ENCODE measurements at regions not wholly inside any gene's neighbourhood (a gene's known extent, or its start where the extent isn't known, plus 50 kb on each side); places are given as distances from the start of the nearest gene placed in this dataset.
"Not testable (repeated sequence)": the region's sequence is repeated elsewhere in the genome, so short reads cannot be mapped to it uniquely, and the experiment has no call there.

DNA sequence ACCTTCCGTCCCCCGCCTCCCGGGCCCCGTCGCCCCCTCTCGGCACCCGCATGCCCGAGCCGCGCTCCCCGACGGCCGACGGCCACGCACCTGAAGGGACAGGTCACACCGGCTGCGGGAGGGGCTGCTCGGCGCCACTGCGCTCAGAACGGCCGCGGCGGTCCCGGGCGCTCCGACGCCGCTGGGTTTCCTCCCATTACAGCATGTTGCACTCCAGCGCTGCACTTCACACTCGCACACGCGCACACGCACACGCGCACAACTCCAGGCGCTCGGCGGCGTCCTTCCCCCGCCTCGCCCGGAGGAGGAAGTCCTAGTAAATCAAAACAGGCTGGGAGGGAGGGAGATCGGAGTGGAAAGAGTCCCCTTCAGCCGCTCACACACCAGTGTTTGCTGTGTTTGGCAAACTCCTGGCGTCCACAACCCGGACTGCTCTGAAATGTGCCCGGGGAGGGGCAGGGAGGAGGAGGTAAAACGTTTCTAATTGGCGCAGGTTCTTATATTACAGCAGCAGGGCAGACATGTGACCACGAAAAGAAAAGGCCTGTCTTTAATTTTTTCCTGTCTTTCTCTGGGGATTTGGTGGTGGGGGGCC, 76.7 kb upstream of the VGLL4 start:
- POLR2A ChIA-PET, result no interaction called here
- H3K9me3 Mint-ChIP-seq, result no peaks in the 10 kb centered on the region

DNA sequence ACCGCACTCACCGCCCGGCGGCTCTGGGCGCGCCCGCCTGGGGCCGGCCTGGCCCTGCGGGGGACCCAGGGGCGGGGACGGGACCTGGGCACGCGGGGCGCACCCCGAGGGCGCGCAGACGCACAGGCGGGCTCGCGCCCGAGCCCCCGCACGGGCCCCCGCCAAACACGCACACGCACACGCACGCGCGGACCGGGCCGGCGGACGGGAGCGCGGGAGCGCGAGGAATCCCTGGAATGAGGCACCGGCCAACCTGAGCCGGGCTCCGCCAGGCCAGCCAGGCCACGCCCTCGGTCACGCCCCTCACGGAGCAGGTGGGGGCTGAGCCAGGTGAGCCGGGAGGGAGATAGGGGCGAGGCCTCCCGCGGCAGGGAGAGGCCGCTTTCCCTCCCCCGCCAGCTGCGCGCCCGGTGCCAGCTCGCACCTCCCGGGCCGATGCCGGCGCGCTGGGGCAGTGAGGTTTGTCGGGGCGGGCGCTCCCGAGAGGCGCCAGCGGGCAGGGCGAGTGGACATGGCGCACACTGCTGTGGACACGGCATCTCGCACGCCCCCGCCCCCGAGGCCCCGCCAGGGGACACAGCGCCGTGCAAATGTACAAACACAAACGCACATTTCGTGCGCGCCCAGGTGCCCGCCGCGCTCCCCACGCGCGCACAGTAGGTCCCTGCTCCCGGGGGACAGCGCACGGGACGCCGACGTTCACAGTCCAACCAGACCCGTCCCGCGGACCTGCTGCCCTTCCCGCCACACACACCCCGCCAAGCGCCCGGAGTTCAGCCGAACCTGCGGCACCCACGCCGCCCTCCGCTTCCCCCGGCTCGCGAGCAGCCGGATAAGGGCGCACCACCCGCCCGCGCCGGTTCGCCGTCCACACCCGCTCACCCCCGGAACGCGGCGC, 75.9 kb upstream of the VGLL4 start:
- POLR2A ChIA-PET, result no interaction called here
- CTCF ChIA-PET, result no interaction called here
- Mint-ChIP-seq H3K4me1 (peaks cover 29% of the 10 kb centered on the region), H3K27me3 (peaks cover 16% of the 10 kb centered on the region), H3K36me3 (ENCODE audit: low read depth) (peaks cover 3% of the 10 kb centered on the region), H3K9me3 (no peaks in the 10 kb centered on the region), H3K4me3 (peak overlapping the region; percentile 88), H3K27ac (no peak overlapping the region)
- peak; percentile 62 for DNase-seq

More for the DNA sequence above, 76.7 kb upstream of the VGLL4 start:
- DNase-seq, result peak; percentile 52
- peaks cover 32% of the 10 kb centered on the region for H3K4me1 Mint-ChIP-seq
- H3K27me3 Mint-ChIP-seq, result peaks cover 19% of the 10 kb centered on the region
- H3K4me3 Mint-ChIP-seq, result peak overlapping the region; percentile 88
- H3K27ac Mint-ChIP-seq, result peak overlapping the region; percentile 82
- CTCF ChIA-PET, result no interaction called here
- peaks cover 3% of the 10 kb centered on the region for H3K36me3 Mint-ChIP-seq (ENCODE audit: low read depth)

DNA sequence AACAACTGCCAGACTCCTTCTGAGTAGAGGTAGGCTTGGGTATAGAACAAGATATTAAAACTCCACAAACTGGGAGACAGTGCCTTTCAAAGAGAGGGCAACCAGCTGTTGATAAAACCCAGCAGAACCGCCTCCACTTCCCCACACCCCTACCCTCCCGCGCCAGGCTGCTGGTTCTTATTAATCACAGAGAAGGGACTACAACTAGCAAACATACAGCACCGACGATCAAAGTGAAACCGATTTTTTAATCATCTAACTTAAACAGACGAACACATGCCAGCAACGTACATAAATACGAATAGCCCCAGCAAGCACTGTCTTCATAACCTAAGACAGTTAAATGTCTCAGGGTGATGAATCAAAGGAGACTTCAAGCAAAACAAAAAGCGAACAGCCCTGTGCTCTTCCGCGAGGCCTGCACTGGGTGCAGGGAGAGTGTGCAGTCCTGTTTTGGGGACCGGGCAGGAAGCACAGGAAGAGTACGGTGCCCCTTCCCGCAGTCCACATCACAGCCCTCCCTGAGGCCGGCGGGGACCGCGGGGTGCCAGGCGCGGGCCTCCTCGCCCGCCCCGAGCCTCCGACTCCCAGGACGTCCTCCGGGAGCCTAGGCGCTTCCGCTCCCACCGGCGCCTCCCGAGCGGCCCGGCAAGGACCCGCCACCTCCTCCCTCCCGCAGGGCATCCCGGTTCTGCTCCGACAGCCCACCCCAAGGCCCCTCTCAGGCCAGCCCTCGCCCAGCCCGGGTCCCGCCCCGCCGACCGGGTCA, 75.1 kb upstream of the VGLL4 start:
- peak overlapping the region; percentile 74 for H3K4me3 Mint-ChIP-seq
- H3K4me1 Mint-ChIP-seq, result peaks cover 27% of the 10 kb centered on the region
- ChIA-PET CTCF (no interaction called here), POLR2A (no interaction called here)
- no peaks in the 10 kb centered on the region for H3K9me3 Mint-ChIP-seq
- peaks cover 3% of the 10 kb centered on the region for H3K36me3 Mint-ChIP-seq (ENCODE audit: low read depth)
- H3K27me3 Mint-ChIP-seq, result peaks cover 14% of the 10 kb centered on the region
- peak overlapping the region; percentile 76 for H3K27ac Mint-ChIP-seq
- peak; percentile 35 for DNase-seq

DNA sequence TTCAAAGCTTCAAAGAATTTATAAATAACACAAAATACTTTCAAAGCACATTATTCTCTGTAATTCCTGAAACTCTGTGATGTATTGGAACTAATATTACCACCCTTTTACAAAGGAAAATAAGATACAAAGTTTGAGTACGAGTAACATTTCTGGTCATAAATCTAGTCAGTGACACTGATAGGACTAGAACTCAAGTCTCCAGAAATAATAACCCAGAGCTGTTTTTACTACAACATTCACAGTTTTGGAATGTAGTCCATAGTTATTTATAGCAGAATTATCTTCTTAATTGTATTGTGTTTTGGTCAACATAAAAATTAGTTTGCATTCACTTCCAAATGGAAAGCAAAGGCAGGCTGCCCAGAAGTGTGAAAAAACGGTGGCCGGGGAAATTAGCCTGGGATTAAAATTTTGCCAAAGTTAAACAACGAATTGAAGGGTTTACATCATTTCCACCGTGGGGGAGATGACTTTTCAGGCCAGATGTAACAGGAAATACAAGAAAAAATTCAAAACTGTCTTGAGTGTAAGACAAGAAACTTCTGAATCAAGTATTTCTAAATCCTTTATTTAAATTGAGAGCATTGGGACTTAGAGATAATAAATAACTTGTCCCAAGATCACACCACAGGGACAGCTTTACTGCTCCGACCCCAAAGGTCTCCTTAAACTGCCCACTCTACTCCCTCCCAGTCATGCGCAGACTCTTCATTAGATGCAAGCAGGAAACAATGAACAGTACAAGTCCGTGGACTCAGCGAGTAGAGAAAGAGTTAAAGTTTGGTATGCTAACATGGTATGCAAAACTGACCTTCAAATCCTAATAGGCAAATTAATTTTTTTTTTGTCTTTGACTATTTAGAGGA, 74.3 kb upstream of the VGLL4 start:
- peaks cover 27% of the 10 kb centered on the region for H3K4me1 Mint-ChIP-seq
- POLR2A ChIA-PET, result no interaction called here
- H3K27ac Mint-ChIP-seq, result peak overlapping the region; percentile 76
- CTCF ChIA-PET, result interaction anchor here (0.5 kb wide), 1 partner anchor 290 kb away, joined by 3 read pairs; no protein-coding TSS in a partner anchor
- peak overlapping the region; percentile 74 for H3K4me3 Mint-ChIP-seq
- no peaks in the 10 kb centered on the region for H3K9me3 Mint-ChIP-seq
- peaks cover 3% of the 10 kb centered on the region for H3K36me3 Mint-ChIP-seq (ENCODE audit: low read depth)
- DNase-seq, result no peak
- H3K27me3 Mint-ChIP-seq, result peaks cover 14% of the 10 kb centered on the region

DNA sequence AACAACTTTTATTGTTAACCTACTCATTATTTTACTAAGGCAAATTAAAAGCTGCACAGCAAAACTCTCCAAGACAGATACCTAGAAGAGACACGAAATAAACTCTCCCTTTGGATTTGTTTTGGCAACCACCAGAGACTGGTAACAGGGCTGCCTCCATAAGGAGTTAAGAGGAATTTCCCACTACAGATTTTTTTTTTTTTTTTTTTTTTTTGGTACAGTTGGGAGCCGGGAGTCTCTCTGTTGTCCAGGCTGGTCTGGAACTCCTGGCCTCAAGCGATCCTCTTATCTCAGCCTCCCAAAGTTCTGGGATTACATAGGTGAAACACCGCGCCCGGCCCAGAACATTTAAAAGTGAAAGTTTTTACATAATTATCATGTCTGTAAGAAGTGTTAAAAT, 73.6 kb upstream of the VGLL4 start:
- POLR2A ChIA-PET, result interaction anchor here (0.8 kb wide), 1 partner anchor 53 kb away, joined by 3 read pairs; no protein-coding TSS in a partner anchor
- Mint-ChIP-seq H3K36me3 (ENCODE audit: low read depth) (peaks cover 3% of the 10 kb centered on the region), H3K27ac (no peak overlapping the region), H3K4me3 (no peak overlapping the region), H3K4me1 (peaks cover 27% of the 10 kb centered on the region), H3K9me3 (no peaks in the 10 kb centered on the region), H3K27me3 (peaks cover 14% of the 10 kb centered on the region)
- DNase-seq, result no peak
- CTCF ChIA-PET, result interaction anchor here (0.6 kb wide), 1 partner anchor 1251 kb away, joined by 5 read pairs; no protein-coding TSS in a partner anchor

DNA sequence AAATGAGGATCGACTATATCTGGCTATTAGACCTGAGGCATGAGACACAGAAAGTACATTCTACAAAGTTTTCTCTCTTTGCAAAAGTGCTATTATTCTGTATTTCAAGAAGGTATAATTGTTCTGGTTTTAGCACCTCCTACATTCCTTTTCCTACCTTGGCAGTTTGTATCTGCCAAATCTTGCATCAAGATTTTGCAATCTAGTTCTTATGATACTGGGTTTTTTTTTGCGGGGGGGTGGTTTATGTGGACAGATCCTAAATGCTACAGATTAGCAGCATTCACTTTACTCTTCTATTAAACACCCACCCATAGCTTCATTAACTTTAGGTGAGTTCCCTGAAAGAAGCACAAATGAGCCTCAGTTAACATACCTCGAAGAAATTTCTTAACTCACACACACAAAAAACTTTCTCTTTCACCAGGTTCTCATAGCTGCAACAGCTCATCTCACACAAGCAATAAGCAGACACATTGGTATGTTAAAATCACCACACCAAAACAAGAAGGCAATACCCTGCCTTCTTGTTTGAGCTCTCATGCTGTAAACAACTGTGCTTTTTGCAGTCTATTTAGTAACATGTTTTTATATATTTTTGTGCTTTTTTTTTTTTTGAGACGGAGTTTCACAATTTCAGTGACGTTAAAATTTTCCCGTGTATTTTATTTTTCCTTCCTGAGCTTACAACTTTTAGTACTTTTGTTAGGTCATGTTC, 73.0 kb upstream of the VGLL4 start:
- DNase-seq, result no peak
- CTCF ChIA-PET, result interaction anchor here (0.6 to 1.2 kb wide), 3 partner anchors 109 to 1251 kb away, joined by 3 to 5 read pairs (median 4); no protein-coding TSS in a partner anchor
- POLR2A ChIA-PET, result interaction anchor here (0.6 to 0.8 kb wide), 2 partner anchors 54 to 83 kb away, joined by 3 read pairs; no protein-coding TSS in a partner anchor
- Mint-ChIP-seq H3K4me3 (no peak overlapping the region), H3K27ac (no peak overlapping the region), H3K4me1 (peaks cover 27% of the 10 kb centered on the region), H3K27me3 (peaks cover 8% of the 10 kb centered on the region), H3K9me3 (no peaks in the 10 kb centered on the region), H3K36me3 (ENCODE audit: low read depth) (peaks cover 3% of the 10 kb centered on the region)

DNA sequence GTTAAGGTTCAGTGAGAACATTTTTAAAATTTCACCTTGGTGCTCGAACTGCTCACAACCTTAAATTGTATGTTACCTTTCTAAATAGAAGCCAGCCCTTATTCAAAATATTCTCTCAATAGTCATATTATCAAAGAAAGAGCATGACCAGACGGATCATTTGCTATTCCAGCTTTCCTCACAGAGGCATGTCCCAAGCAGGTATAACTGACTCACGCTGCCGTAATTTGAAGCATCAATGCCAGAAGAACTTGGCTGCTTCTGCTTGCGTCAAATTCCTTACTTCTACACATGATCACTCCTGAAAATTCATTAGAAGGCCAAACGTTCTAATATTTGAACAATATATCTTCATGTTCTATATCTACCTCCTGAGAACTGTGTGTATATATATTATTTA, 69.5 kb upstream of the VGLL4 start:
- H3K36me3 Mint-ChIP-seq (ENCODE audit: low read depth), result peaks cover 6% of the 10 kb centered on the region
- CTCF ChIA-PET, result interaction anchor here (0.8 kb wide), 1 partner anchor 14 kb away, joined by 6 read pairs; no protein-coding TSS in a partner anchor
- DNase-seq, result no peak
- H3K27me3 Mint-ChIP-seq, result no peaks in the 10 kb centered on the region
- no peak overlapping the region for H3K4me3 Mint-ChIP-seq
- H3K9me3 Mint-ChIP-seq, result peaks cover 10% of the 10 kb centered on the region
- POLR2A ChIA-PET, result no interaction called here
- H3K27ac Mint-ChIP-seq, result no peak overlapping the region
- H3K4me1 Mint-ChIP-seq, result peaks cover 11% of the 10 kb centered on the region

DNA sequence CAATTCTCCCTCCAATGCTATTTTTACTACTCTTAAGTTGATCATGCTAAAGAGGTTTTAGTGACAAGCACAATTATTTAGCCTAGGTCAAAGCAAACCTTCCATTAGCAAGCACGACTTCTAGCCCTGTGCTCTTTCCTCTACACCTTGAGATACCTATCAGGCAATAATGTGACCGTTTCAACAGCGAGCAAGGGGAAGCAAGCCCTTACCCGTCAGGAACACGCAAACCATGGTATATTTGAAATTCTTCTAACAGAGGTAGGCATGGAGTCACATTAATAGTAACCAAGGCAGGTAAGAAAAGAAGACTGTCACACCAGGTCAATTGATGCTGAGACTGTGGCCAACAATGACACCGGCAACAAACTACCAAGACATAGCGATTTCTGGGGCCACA, 68.9 kb upstream of the VGLL4 start:
- peaks cover 10% of the 10 kb centered on the region for H3K9me3 Mint-ChIP-seq
- no peak overlapping the region for H3K4me3 Mint-ChIP-seq
- no peaks in the 10 kb centered on the region for H3K27me3 Mint-ChIP-seq
- DNase-seq, result no peak
- ChIA-PET CTCF (interaction anchor here (0.8 kb wide), 1 partner anchor 13 kb away, joined by 6 read pairs; no protein-coding TSS in a partner anchor), POLR2A (no interaction called here)
- peaks cover 7% of the 10 kb centered on the region for H3K4me1 Mint-ChIP-seq
- H3K27ac Mint-ChIP-seq, result no peak overlapping the region
- peaks cover 6% of the 10 kb centered on the region for H3K36me3 Mint-ChIP-seq (ENCODE audit: low read depth)

DNA sequence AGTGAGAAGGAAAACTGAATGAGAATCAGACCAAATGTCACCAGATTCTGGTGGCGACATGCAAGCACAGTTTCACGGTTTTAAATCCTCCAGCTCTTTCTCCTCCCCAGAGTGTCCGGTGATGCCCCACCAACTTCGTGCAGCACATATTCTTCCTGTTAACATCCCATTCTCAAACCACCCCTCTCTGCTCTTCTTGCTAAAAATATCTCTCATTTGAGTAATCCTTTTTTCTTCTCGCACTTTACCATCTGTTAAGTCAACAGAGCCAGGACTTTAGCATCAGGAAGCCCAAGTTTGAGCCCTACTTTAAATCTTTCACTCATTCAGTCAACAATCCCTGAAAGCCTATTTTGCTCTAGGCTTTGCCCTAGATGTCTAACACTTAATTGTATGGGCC, 68.2 kb upstream of the VGLL4 start:
- H3K36me3 Mint-ChIP-seq (ENCODE audit: low read depth), result peaks cover 6% of the 10 kb centered on the region
- ChIA-PET POLR2A (no interaction called here), CTCF (no interaction called here)
- peaks cover 5% of the 10 kb centered on the region for H3K4me1 Mint-ChIP-seq
- no peak for DNase-seq
- H3K4me3 Mint-ChIP-seq, result no peak overlapping the region
- no peak overlapping the region for H3K27ac Mint-ChIP-seq
- peaks cover 10% of the 10 kb centered on the region for H3K9me3 Mint-ChIP-seq
- no peaks in the 10 kb centered on the region for H3K27me3 Mint-ChIP-seq

DNA sequence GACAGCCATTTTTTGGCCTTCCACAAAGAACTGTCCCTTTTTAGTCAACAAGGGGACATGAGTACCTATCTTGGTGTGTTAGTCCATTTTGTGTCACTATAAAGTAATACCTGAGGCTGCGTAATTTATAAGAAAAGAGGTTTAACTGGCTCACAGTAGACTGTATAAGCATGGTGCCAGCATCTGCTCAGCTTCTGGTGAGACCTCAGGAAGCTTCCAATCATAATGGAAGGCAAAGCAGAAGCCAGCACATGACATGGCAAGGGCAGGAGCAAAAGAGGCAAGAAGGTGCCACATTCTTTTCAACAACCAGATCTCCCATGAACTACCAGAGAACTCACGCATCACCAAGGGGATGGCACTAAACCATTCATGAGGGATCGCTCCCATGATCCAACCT, 66.1 kb upstream of the VGLL4 start:
- CTCF ChIA-PET, result interaction anchor here (0.6 to 1.4 kb wide), 3 partner anchors 9 to 195 kb away, joined by 3 to 5 read pairs (median 5); no protein-coding TSS in a partner anchor
- Mint-ChIP-seq H3K4me3 (no peak overlapping the region), H3K9me3 (peaks cover 10% of the 10 kb centered on the region), H3K27me3 (no peaks in the 10 kb centered on the region), H3K4me1 (no peaks in the 10 kb centered on the region), H3K36me3 (ENCODE audit: low read depth) (peaks cover 6% of the 10 kb centered on the region), H3K27ac (no peak overlapping the region)
- POLR2A ChIA-PET, result no interaction called here
- DNase-seq, result no peak

DNA sequence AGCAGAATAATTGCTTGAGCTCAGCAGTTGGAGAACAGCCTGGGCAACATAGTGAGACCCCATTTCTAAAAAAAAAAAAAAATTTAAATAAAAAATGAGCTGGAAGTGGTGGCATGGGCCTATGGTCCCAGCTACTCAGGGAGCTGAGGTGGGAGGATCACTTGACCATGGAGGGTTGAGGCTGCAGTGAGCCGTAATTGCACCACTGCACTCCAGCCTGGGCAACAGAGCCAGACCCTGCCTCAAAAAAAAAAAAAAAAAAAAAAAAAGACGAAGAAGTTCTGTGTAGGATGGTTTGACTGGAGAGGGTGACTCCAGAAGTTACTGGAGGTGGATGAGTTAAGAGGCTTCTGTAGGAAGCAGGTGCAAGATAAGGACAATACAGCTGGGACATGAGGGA, 63.4 kb upstream of the VGLL4 start:
- DNase-seq; H3K36me3 Mint-ChIP-seq (ENCODE audit: low read depth); POLR2A ChIA-PET; H3K27me3 Mint-ChIP-seq; H3K4me1 Mint-ChIP-seq; H3K4me3 Mint-ChIP-seq; H3K27ac Mint-ChIP-seq: not testable (repeated sequence)
- CTCF ChIA-PET, result interaction anchor here (0.7 kb wide), 1 partner anchor 331 kb away, joined by 4 read pairs; no protein-coding TSS in a partner anchor
- peaks cover 10% of the 10 kb centered on the region for H3K9me3 Mint-ChIP-seq
